Nephron (organoid): ENCODE measurements at regions not wholly inside any gene's neighbourhood (a gene's known extent, or its start where the extent isn't known, plus 50 kb on each side); places are given as distances from the start of the nearest gene placed in this dataset.
"Not testable (repeated sequence)": the region's sequence is repeated elsewhere in the genome, so short reads cannot be mapped to it uniquely, and the experiment has no call there.

Experiments used
- H3K27ac Mint-ChIP-seq, 3 experiments: 2 replicates each; pipeline ENCODE4 v1.8.0; 2020; ENCODE audit warnings: mixed read lengths in 3 of 3, mild to moderate bottlenecking in 2 of 3, moderate library complexity in 1 of 3
- H3K27me3 Mint-ChIP-seq: 2 replicates; pipeline ENCODE4 v1.8.0; 2021; ENCODE audit warnings: low read depth, mild to moderate bottlenecking, moderate library complexity, mixed read lengths
- H3K36me3 Mint-ChIP-seq: 2 replicates; pipeline ENCODE4 v1.8.0; 2020; ENCODE audit warnings: low read depth, mixed read lengths
- H3K4me1 Mint-ChIP-seq: 2 replicates; pipeline ENCODE4 v1.8.0; 2020; ENCODE audit warnings: mixed read lengths
- H3K4me3 Mint-ChIP-seq, 3 experiments: 2 replicates each; pipeline ENCODE4 v1.8.0; 2020; ENCODE audit warnings: mild to moderate bottlenecking in 3 of 3, mixed read lengths in 3 of 3, moderate library complexity in 2 of 3
- H3K9me3 Mint-ChIP-seq: 2 replicates; pipeline ENCODE4 v1.8.0; 2020; ENCODE audit warnings: mixed read lengths
- TF ChIP-seq, protein P1 (sequence below), 3 experiments: fragments of 200-600 bp; sonication (generic); IDR thresholded peaks; one replicate each; pipeline ENCODE4 v1.5.0; 2021; ENCODE audit warnings: antibody characterized with exemption in 3 of 3; ENCODE audit not compliant: unreplicated experiment in 3 of 3

GRCh38 chr7:21336743-21337142, 91.1 kb upstream of the SP4 start:
- H3K27me3 Mint-ChIP-seq = no peaks in the 10 kb centered on the region
- H3K9me3 Mint-ChIP-seq = peaks cover 12% of the 10 kb centered on the region
- H3K36me3 Mint-ChIP-seq = no peaks in the 10 kb centered on the region
- H3K4me3 Mint-ChIP-seq = no peak overlapping the region
- no peaks in the 10 kb centered on the region for H3K4me1 Mint-ChIP-seq
- TF ChIP-seq, protein P1, sequence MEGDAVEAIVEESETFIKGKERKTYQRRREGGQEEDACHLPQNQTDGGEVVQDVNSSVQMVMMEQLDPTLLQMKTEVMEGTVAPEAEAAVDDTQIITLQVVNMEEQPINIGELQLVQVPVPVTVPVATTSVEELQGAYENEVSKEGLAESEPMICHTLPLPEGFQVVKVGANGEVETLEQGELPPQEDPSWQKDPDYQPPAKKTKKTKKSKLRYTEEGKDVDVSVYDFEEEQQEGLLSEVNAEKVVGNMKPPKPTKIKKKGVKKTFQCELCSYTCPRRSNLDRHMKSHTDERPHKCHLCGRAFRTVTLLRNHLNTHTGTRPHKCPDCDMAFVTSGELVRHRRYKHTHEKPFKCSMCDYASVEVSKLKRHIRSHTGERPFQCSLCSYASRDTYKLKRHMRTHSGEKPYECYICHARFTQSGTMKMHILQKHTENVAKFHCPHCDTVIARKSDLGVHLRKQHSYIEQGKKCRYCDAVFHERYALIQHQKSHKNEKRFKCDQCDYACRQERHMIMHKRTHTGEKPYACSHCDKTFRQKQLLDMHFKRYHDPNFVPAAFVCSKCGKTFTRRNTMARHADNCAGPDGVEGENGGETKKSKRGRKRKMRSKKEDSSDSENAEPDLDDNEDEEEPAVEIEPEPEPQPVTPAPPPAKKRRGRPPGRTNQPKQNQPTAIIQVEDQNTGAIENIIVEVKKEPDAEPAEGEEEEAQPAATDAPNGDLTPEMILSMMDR (IDR thresholded peaks at IDR 0.05; ENCODE audit: unreplicated experiment in 3 of 3) = no peak
- no peak overlapping the region for H3K27ac Mint-ChIP-seq

- Mint-ChIP-seq H3K27ac (no peak overlapping the region), H3K36me3 (no peaks in the 10 kb centered on the region)
These were observed 89.1 kb upstream of the SP4 start for GRCh38 chr7:21338728-21339164.

DNA sequence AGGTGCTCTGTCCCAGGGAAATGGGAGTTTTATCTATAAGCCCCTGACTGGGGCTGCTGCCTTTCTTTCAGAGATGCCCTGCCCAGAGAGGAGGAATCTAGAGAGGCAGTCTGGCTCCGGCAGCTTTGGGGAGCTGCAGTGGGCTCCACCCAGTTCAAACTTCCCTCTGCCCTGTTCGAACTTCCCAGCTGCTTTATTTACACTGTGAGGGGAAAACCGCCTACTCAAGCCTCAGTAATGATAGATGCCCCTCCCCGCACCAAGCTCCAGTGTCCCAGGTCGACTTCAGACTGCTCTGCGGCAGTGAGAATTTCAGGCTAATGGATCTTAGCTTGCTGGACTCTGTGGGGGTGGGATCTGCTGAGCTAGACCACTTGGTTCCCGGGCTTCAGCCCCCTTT, 83.0 kb upstream of the SP4 start:
- H3K36me3 Mint-ChIP-seq, H3K4me3 Mint-ChIP-seq, H3K4me1 Mint-ChIP-seq, H3K27me3 Mint-ChIP-seq, H3K27ac Mint-ChIP-seq: not testable (repeated sequence)
- H3K9me3 Mint-ChIP-seq = peaks cover 10% of the 10 kb centered on the region

More at GRCh38 chr7:21338728-21339164, 89.1 kb upstream of the SP4 start:
- no peak overlapping the region for H3K4me3 Mint-ChIP-seq
- H3K4me1 Mint-ChIP-seq = no peaks in the 10 kb centered on the region
- TF ChIP-seq, protein P1 (IDR thresholded peaks at IDR 0.05; ENCODE audit: unreplicated experiment in 3 of 3) = no peak
- peaks cover 12% of the 10 kb centered on the region for H3K9me3 Mint-ChIP-seq
- H3K27me3 Mint-ChIP-seq = no peaks in the 10 kb centered on the region

DNA sequence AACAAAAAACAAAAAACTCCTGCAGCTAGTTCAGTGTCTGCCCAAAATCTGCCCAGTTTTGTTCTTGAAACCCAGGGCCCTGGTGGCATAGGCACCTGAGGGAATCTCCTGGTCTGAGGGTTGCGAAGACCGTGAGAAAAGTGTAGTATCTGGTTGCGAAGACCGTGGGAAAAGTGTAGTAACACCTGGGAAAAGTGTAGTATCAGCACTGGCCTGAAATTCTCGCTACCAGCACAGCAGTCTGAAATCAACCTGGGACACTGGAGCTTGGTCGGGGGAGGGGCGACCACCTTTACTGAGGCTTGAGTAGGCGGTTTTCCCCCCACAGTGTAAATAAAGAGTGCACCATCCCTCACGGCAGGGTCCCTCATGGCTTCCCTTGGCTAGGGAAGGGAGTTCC, 82.5 kb upstream of the SP4 start:
- Mint-ChIP-seq H3K4me3 (no peak overlapping the region), H3K36me3 (no peaks in the 10 kb centered on the region), H3K4me1 (no peaks in the 10 kb centered on the region), H3K9me3 (peaks cover 6% of the 10 kb centered on the region), H3K27ac (no peak overlapping the region), H3K27me3 (no peaks in the 10 kb centered on the region)
- TF ChIP-seq, protein P1 (IDR thresholded peaks at IDR 0.05; ENCODE audit: unreplicated experiment in 3 of 3) = no peak

GRCh38 chr7:21346297-21346696, 81.6 kb upstream of the SP4 start:
- no peaks in the 10 kb centered on the region for H3K9me3 Mint-ChIP-seq
- H3K4me3 Mint-ChIP-seq = no peak overlapping the region
- no peaks in the 10 kb centered on the region for H3K27me3 Mint-ChIP-seq
- no peak overlapping the region for H3K27ac Mint-ChIP-seq
- H3K4me1 Mint-ChIP-seq = no peaks in the 10 kb centered on the region
- no peaks in the 10 kb centered on the region for H3K36me3 Mint-ChIP-seq
- TF ChIP-seq, protein P1 (IDR thresholded peaks at IDR 0.05; ENCODE audit: unreplicated experiment in 3 of 3) = no peak

GRCh38 chr7:21352540-21353387, 75.1 kb upstream of the SP4 start:
- H3K27ac Mint-ChIP-seq = no peak overlapping the region
- no peaks in the 10 kb centered on the region for H3K9me3 Mint-ChIP-seq
- H3K36me3 Mint-ChIP-seq = no peaks in the 10 kb centered on the region
- H3K4me3 Mint-ChIP-seq = no peak overlapping the region
- TF ChIP-seq, protein P1 (IDR thresholded peaks at IDR 0.05; ENCODE audit: unreplicated experiment in 3 of 3) = no peak
- H3K4me1 Mint-ChIP-seq = no peaks in the 10 kb centered on the region
- H3K27me3 Mint-ChIP-seq = no peaks in the 10 kb centered on the region
